ENCODE measurements at regions not wholly inside any gene's neighbourhood (a gene's known extent, or its start where the extent isn't known, plus 50 kb on each side); places are given as distances from the start of the nearest gene placed in this dataset.

DNA sequence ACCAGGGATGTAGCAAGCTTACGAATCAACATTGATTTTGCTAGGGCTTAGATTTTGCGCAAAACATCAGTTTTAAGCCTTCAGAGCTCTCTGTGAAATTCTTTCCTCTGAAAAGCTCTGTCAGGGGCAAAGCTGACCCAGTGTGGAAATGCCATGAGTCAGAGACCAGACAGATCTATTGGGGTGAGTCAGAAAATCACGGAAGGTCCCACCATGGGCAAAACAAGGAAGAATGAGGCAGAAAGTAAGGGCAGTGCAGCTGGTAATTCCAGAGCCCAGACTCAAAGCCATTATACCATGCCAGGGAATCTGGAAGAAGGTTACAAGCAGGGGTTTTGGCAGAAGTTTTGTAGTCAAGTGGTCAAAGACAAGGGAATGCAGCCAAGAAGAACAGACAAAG, 256.6 kb upstream of the CTAGE1 start:
- DNase-seq (ENCODE audit: low read depth in 1 of 2, low spot score in 1 of 2): no peak
- Histone ChIP-seq H3K4me3 (replicated peaks; ENCODE audit: insufficient read depth, low read length) (no peak overlapping the region), H3K27me3 (ENCODE audit: insufficient read depth, poor library complexity, severe bottlenecking) (peaks cover 17% of the 10 kb centered on the region), H3K27ac (replicated peaks) (no peak overlapping the region)
- TF ChIP-seq POLR2AphosphoS5 (IDR thresholded peaks at IDR 0.05; ENCODE audit: low read depth): no peak
- TF ChIP-seq SPI1 (IDR thresholded peaks at IDR 0.05; ENCODE audit: borderline replicate concordance, low read depth): no peak
- TF ChIP-seq, protein P1, sequence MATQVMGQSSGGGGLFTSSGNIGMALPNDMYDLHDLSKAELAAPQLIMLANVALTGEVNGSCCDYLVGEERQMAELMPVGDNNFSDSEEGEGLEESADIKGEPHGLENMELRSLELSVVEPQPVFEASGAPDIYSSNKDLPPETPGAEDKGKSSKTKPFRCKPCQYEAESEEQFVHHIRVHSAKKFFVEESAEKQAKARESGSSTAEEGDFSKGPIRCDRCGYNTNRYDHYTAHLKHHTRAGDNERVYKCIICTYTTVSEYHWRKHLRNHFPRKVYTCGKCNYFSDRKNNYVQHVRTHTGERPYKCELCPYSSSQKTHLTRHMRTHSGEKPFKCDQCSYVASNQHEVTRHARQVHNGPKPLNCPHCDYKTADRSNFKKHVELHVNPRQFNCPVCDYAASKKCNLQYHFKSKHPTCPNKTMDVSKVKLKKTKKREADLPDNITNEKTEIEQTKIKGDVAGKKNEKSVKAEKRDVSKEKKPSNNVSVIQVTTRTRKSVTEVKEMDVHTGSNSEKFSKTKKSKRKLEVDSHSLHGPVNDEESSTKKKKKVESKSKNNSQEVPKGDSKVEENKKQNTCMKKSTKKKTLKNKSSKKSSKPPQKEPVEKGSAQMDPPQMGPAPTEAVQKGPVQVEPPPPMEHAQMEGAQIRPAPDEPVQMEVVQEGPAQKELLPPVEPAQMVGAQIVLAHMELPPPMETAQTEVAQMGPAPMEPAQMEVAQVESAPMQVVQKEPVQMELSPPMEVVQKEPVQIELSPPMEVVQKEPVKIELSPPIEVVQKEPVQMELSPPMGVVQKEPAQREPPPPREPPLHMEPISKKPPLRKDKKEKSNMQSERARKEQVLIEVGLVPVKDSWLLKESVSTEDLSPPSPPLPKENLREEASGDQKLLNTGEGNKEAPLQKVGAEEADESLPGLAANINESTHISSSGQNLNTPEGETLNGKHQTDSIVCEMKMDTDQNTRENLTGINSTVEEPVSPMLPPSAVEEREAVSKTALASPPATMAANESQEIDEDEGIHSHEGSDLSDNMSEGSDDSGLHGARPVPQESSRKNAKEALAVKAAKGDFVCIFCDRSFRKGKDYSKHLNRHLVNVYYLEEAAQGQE (IDR thresholded peaks at IDR 0.05; ENCODE audit: insufficient replicate concordance, low read depth): no peak
- TF ChIP-seq, protein P2, sequence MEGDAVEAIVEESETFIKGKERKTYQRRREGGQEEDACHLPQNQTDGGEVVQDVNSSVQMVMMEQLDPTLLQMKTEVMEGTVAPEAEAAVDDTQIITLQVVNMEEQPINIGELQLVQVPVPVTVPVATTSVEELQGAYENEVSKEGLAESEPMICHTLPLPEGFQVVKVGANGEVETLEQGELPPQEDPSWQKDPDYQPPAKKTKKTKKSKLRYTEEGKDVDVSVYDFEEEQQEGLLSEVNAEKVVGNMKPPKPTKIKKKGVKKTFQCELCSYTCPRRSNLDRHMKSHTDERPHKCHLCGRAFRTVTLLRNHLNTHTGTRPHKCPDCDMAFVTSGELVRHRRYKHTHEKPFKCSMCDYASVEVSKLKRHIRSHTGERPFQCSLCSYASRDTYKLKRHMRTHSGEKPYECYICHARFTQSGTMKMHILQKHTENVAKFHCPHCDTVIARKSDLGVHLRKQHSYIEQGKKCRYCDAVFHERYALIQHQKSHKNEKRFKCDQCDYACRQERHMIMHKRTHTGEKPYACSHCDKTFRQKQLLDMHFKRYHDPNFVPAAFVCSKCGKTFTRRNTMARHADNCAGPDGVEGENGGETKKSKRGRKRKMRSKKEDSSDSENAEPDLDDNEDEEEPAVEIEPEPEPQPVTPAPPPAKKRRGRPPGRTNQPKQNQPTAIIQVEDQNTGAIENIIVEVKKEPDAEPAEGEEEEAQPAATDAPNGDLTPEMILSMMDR (IDR thresholded peaks at IDR 0.05; ENCODE audit: insufficient read depth, low read length): no peak
- TF ChIP-seq GABPA (IDR thresholded peaks at IDR 0.05; ENCODE audit: low read depth): no peak

DNA sequence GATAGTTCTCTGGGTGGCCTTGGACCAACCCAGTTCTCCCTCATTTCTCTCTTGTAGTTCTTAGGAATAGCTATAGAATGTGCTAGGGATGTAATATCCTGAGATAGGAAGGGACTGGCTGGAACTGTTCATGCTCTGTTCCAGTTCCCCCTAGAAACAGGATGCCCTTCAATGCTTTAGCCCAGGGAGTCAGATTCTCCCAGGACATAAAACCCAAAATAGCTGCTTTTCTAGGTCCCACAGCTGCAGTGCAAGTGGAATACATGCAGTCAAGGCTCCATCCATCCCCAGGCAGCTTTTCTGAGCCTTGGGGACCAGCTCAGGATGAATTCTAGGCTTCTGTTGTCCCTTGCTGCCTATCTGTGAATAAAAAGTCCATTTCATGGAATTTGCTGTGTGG, 257.3 kb upstream of the CTAGE1 start:
- no peak for TF ChIP-seq GABPA (IDR thresholded peaks at IDR 0.05; ENCODE audit: low read depth)
- TF ChIP-seq, protein P1 (IDR thresholded peaks at IDR 0.05; ENCODE audit: insufficient replicate concordance, low read depth): no peak
- TF ChIP-seq, protein P2 (IDR thresholded peaks at IDR 0.05; ENCODE audit: insufficient read depth, low read length): no peak
- TF ChIP-seq SPI1 (IDR thresholded peaks at IDR 0.05; ENCODE audit: borderline replicate concordance, low read depth): no peak
- no peak for TF ChIP-seq POLR2AphosphoS5 (IDR thresholded peaks at IDR 0.05; ENCODE audit: low read depth)
- H3K27me3 ChIP-seq (ENCODE audit: insufficient read depth, poor library complexity, severe bottlenecking): peaks cover 23% of the 10 kb centered on the region
- no peak overlapping the region for H3K4me3 ChIP-seq (replicated peaks; ENCODE audit: insufficient read depth, low read length)
- DNase-seq (ENCODE audit: low read depth in 1 of 2, low spot score in 1 of 2): no peak
- H3K27ac ChIP-seq (replicated peaks): no peak overlapping the region

- H3K27me3 ChIP-seq (ENCODE audit: insufficient read depth, poor library complexity, severe bottlenecking): peaks cover 32% of the 10 kb centered on the region
- no peak overlapping the region for H3K27ac ChIP-seq (replicated peaks)
- DNase-seq (ENCODE audit: low read depth in 1 of 2, low spot score in 1 of 2): no peak
- TF ChIP-seq SPI1 (IDR thresholded peaks at IDR 0.05; ENCODE audit: borderline replicate concordance, low read depth) (no peak), POLR2AphosphoS5 (IDR thresholded peaks at IDR 0.05; ENCODE audit: low read depth) (no peak), GABPA (IDR thresholded peaks at IDR 0.05; ENCODE audit: low read depth) (no peak)
- TF ChIP-seq, protein P1 (IDR thresholded peaks at IDR 0.05; ENCODE audit: insufficient replicate concordance, low read depth): no peak
- TF ChIP-seq, protein P2 (IDR thresholded peaks at IDR 0.05; ENCODE audit: insufficient read depth, low read length): no peak
- no peak overlapping the region for H3K4me3 ChIP-seq (replicated peaks; ENCODE audit: insufficient read depth, low read length)
These were observed 256.7 kb upstream of the RBBP8 start for GRCh38 chr18:22676423-22676822.

Data from HL-60 (cell line).